BLaER1 treated with 17β-estradiol and CSF1 and Interleukin-3, amounts not matched to agents 10 nM and 100 nM (cell line): ENCODE measurements at regions not wholly inside any gene's neighbourhood (a gene's known extent, or its start where the extent isn't known, plus 50 kb on each side); places are given as distances from the start of the nearest gene placed in this dataset.

ENCODE experiments used
- H3K27ac ChIP-seq, 11 experiments: shearing (Covaris generic); formaldehyde crosslinking; 2 replicates each; pipeline ENCODE4 v1.8.1; 2022
- H3K27me3 ChIP-seq, 11 experiments: shearing (Covaris generic); formaldehyde crosslinking; 2 replicates each; pipeline ENCODE4 v1.8.1; 2022
- H3K36me3 ChIP-seq, 11 experiments: shearing (Covaris generic); formaldehyde crosslinking; 2 replicates each; pipeline ENCODE4 v1.8.1; 2022
- H3K4me1 ChIP-seq, 10 experiments: shearing (Covaris generic); formaldehyde crosslinking; 2 replicates each; pipeline ENCODE4 v1.8.1; 2022
- H3K4me2 ChIP-seq, 11 experiments: shearing (Covaris generic); formaldehyde crosslinking; 2 replicates each; pipeline ENCODE4 v1.8.1; 2022
- H3K4me3 ChIP-seq, 10 experiments: shearing (Covaris generic); formaldehyde crosslinking; 2 replicates each; pipeline ENCODE4 v1.8.1; 2022
- H3K9ac ChIP-seq, 11 experiments: shearing (Covaris generic); formaldehyde crosslinking; 2 replicates each; pipeline ENCODE4 v1.8.1; 2022
- H3K9me3 ChIP-seq, 11 experiments: shearing (Covaris generic); formaldehyde crosslinking; replicated peaks in 1 of 11; 2 replicates each; pipeline ENCODE4 v1.8.1; 2022
- H4K20me1 ChIP-seq, 11 experiments: shearing (Covaris generic); formaldehyde crosslinking; 2 replicates each; pipeline ENCODE4 v1.8.1; 2022
- Cebpa-rat ChIP-seq, 11 experiments: shearing (Covaris generic); IDR thresholded peaks; 2 replicates each; pipeline ENCODE4 v1.8.1; 2022

- TF ChIP-seq Cebpa-rat (IDR thresholded peaks at IDR 0.05) = no peak
- no peaks in the 10 kb centered on the region for H4K20me1 ChIP-seq
- peaks cover 7 to 12% (median 11%) of the 10 kb centered on the region in 11 experiments; a peak in 15 of 22 replicates for H3K27me3 ChIP-seq
- H3K9ac ChIP-seq = no peak overlapping the region
- H3K9me3 ChIP-seq = peaks cover 0 to 10% (median 0%) of the 10 kb centered on the region in 11 experiments; a peak in 5 of 22 replicates
- no peaks in the 10 kb centered on the region for H3K36me3 ChIP-seq
- peaks cover 0 to 11% (median 7%) of the 10 kb centered on the region in 10 experiments; a peak in 7 of 20 replicates for H3K4me1 ChIP-seq
- no peak overlapping the region for H3K4me3 ChIP-seq
- no peak overlapping the region for H3K27ac ChIP-seq
- H3K4me2 ChIP-seq = no peak overlapping the region
Observed at GRCh38 chr3:87084868-87085267, 93.9 kb upstream of the VGLL3 start.

- H4K20me1 ChIP-seq = no peaks in the 10 kb centered on the region
- H3K36me3 ChIP-seq = no peaks in the 10 kb centered on the region
- H3K27ac ChIP-seq = no peak overlapping the region
- no peaks in the 10 kb centered on the region for H3K27me3 ChIP-seq
- no peak overlapping the region for H3K4me3 ChIP-seq
- no peak overlapping the region for H3K9ac ChIP-seq
- no peaks in the 10 kb centered on the region for H3K9me3 ChIP-seq
- no peaks in the 10 kb centered on the region for H3K4me1 ChIP-seq
- no peak for TF ChIP-seq Cebpa-rat (IDR thresholded peaks at IDR 0.05)
- no peak overlapping the region for H3K4me2 ChIP-seq
Observed at GRCh38 chr3:87082796-87083440, 92.0 kb upstream of the VGLL3 start.

- Histone ChIP-seq H3K4me3 (no peak overlapping the region), H3K9ac (no peak overlapping the region), H3K4me2 (no peak overlapping the region), H3K4me1 (no peaks in the 10 kb centered on the region), H3K9me3 (no peaks in the 10 kb centered on the region), H3K27ac (no peak overlapping the region), H3K27me3 (no peaks in the 10 kb centered on the region), H3K36me3 (no peaks in the 10 kb centered on the region), H4K20me1 (no peaks in the 10 kb centered on the region)
- no peak for TF ChIP-seq Cebpa-rat (IDR thresholded peaks at IDR 0.05)
Observed at GRCh38 chr3:87077355-87077754, 86.4 kb upstream of the VGLL3 start.

GRCh38 chr3:87076946-87077345, 86.0 kb upstream of the VGLL3 start:
- H4K20me1 ChIP-seq = no peaks in the 10 kb centered on the region
- no peaks in the 10 kb centered on the region for H3K9me3 ChIP-seq
- no peaks in the 10 kb centered on the region for H3K4me1 ChIP-seq
- H3K4me2 ChIP-seq = no peak overlapping the region
- no peak overlapping the region for H3K9ac ChIP-seq
- H3K27me3 ChIP-seq = no peaks in the 10 kb centered on the region
- H3K36me3 ChIP-seq = no peaks in the 10 kb centered on the region
- H3K27ac ChIP-seq = no peak overlapping the region
- TF ChIP-seq Cebpa-rat (IDR thresholded peaks at IDR 0.05) = no peak
- H3K4me3 ChIP-seq = no peak overlapping the region

- no peak overlapping the region for H3K27ac ChIP-seq
- no peak overlapping the region for H3K4me3 ChIP-seq
- no peaks in the 10 kb centered on the region for H3K9me3 ChIP-seq
- H3K4me2 ChIP-seq = no peak overlapping the region
- H3K4me1 ChIP-seq = no peaks in the 10 kb centered on the region
- no peaks in the 10 kb centered on the region for H3K36me3 ChIP-seq
- H3K9ac ChIP-seq = no peak overlapping the region
- TF ChIP-seq Cebpa-rat (IDR thresholded peaks at IDR 0.05) = no peak
- no peaks in the 10 kb centered on the region for H3K27me3 ChIP-seq
- H4K20me1 ChIP-seq = no peaks in the 10 kb centered on the region
Observed at GRCh38 chr3:87073496-87074145, 82.7 kb upstream of the VGLL3 start.

GRCh38 chr3:87072446-87072845, 81.5 kb upstream of the VGLL3 start:
- Histone ChIP-seq H3K4me3 (no peak overlapping the region), H3K9me3 (no peaks in the 10 kb centered on the region), H4K20me1 (no peaks in the 10 kb centered on the region), H3K36me3 (no peaks in the 10 kb centered on the region), H3K27me3 (no peaks in the 10 kb centered on the region), H3K4me2 (no peak overlapping the region), H3K27ac (no peak overlapping the region), H3K9ac (no peak overlapping the region), H3K4me1 (no peaks in the 10 kb centered on the region)
- no peak for TF ChIP-seq Cebpa-rat (IDR thresholded peaks at IDR 0.05)

GRCh38 chr3:87069971-87070370, 79.0 kb upstream of the VGLL3 start:
- Histone ChIP-seq H3K27me3 (no peaks in the 10 kb centered on the region), H3K27ac (no peak overlapping the region), H3K4me3 (no peak overlapping the region), H3K9ac (no peak overlapping the region), H3K9me3 (no peaks in the 10 kb centered on the region), H4K20me1 (no peaks in the 10 kb centered on the region), H3K4me2 (no peak overlapping the region), H3K4me1 (no peaks in the 10 kb centered on the region), H3K36me3 (no peaks in the 10 kb centered on the region)
- TF ChIP-seq Cebpa-rat (IDR thresholded peaks at IDR 0.05) = no peak

GRCh38 chr3:87069021-87069420, 78.1 kb upstream of the VGLL3 start:
- Histone ChIP-seq H3K9me3 (no peaks in the 10 kb centered on the region), H3K4me2 (no peak overlapping the region), H3K27me3 (no peaks in the 10 kb centered on the region), H3K27ac (no peak overlapping the region), H3K4me3 (no peak overlapping the region), H3K4me1 (no peaks in the 10 kb centered on the region), H3K9ac (no peak overlapping the region), H4K20me1 (no peaks in the 10 kb centered on the region), H3K36me3 (no peaks in the 10 kb centered on the region)
- TF ChIP-seq Cebpa-rat (IDR thresholded peaks at IDR 0.05) = no peak

GRCh38 chr3:87062685-87063084, 71.7 kb upstream of the VGLL3 start:
- Histone ChIP-seq H3K9me3 (no peaks in the 10 kb centered on the region), H3K4me2 (no peak overlapping the region), H3K9ac (no peak overlapping the region), H3K27ac (no peak overlapping the region), H4K20me1 (no peaks in the 10 kb centered on the region), H3K27me3 (no peaks in the 10 kb centered on the region), H3K36me3 (no peaks in the 10 kb centered on the region), H3K4me3 (no peak overlapping the region), H3K4me1 (no peaks in the 10 kb centered on the region)
- TF ChIP-seq Cebpa-rat (IDR thresholded peaks at IDR 0.05) = no peak

- no peak for TF ChIP-seq Cebpa-rat (IDR thresholded peaks at IDR 0.05)
- Histone ChIP-seq H3K9ac (no peak overlapping the region), H3K27ac (no peak overlapping the region), H3K4me3 (no peak overlapping the region), H3K4me1 (no peaks in the 10 kb centered on the region), H3K36me3 (no peaks in the 10 kb centered on the region), H3K4me2 (no peak overlapping the region), H3K27me3 (no peaks in the 10 kb centered on the region), H4K20me1 (no peaks in the 10 kb centered on the region), H3K9me3 (no peaks in the 10 kb centered on the region; a peak in 1 of 22 replicates)
Observed at GRCh38 chr3:87057474-87057873, 66.5 kb upstream of the VGLL3 start.
